GM12892 (cell line): ENCODE measurements at regions not wholly inside any gene's neighbourhood (a gene's known extent, or its start where the extent isn't known, plus 50 kb on each side); places are given as distances from the start of the nearest gene placed in this dataset.

Experiments used
- POLR2A ChIP-seq: IDR thresholded peaks from 2 replicates; pipeline ENCODE4 v1.6.1; 2011; ENCODE audit warnings: low read depth, low read length, control low read depth
- TAF1 ChIP-seq: IDR thresholded peaks from 2 replicates; pipeline ENCODE4 v1.6.1; 2011; ENCODE audit warnings: low read depth, mild to moderate bottlenecking, control low read depth, low read length, borderline replicate concordance

DNA sequence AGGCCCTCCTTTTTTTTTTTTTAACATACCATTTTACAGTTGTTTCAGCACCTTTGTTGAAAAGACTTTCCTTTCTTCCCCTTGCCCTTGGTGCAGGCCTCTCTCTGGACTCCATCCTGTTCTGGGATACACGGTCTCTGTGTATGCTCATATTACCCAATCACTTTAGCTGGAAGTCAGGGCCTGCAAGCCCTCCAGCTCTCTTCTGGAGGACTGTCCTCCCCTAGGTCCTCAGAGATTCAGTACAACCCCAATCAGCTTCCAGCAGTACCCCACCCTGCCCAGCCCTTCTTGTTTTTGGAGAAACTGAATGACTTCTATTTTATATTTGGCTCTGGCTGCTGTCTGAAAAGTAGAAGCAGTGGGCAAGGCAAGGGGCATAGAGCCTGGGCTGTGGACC, 270.8 kb downstream of the KLF13 start:
- TF ChIP-seq POLR2A (no peak), TAF1 (no peak)
